PC-3 (cell line): ENCODE measurements at regions not wholly inside any gene's neighbourhood (a gene's known extent, or its start where the extent isn't known, plus 50 kb on each side); places are given as distances from the start of the nearest gene placed in this dataset.

Experiments
- EZH2 ChIP-seq: fragments of 300-600 bp; sonication (generic); IDR thresholded peaks from one replicate; pipeline ENCODE4 v1.6.1; 2017; ENCODE audit warnings: antibody characterized with exemption, mild to moderate bottlenecking, low read length; ENCODE audit not compliant: unreplicated experiment
- TF ChIP-seq, protein P1 (sequence below): fragments of 300-600 bp; sonication (generic); conservative IDR thresholded peaks from 2 replicates; pipeline ENCODE4 v1.5.1; 2017; ENCODE audit warnings: antibody characterized with exemption, low read depth, mild to moderate bottlenecking, low read length

DNA sequence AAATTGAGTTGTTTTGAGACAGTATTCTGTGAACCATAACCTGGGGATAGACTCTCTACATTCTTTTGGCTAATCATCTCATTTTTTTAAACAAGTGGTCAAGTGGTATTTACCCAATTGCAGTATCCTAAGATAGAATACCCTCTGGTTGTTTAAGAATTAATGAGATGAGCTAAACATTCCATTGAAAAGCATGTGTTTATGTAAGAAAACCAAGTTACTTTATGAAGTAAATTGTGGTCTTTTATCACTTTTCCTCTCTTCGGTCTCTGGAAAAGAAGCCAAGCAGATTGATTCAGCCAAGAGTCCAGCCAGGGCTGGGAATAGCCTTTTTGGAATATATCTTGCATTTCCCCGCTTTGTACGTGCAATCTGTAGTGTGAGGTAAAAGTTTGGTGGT lies 185.7 kb upstream of the TOPAZ1 start:
- TF ChIP-seq EZH2 = no peak
- TF ChIP-seq, protein P1, sequence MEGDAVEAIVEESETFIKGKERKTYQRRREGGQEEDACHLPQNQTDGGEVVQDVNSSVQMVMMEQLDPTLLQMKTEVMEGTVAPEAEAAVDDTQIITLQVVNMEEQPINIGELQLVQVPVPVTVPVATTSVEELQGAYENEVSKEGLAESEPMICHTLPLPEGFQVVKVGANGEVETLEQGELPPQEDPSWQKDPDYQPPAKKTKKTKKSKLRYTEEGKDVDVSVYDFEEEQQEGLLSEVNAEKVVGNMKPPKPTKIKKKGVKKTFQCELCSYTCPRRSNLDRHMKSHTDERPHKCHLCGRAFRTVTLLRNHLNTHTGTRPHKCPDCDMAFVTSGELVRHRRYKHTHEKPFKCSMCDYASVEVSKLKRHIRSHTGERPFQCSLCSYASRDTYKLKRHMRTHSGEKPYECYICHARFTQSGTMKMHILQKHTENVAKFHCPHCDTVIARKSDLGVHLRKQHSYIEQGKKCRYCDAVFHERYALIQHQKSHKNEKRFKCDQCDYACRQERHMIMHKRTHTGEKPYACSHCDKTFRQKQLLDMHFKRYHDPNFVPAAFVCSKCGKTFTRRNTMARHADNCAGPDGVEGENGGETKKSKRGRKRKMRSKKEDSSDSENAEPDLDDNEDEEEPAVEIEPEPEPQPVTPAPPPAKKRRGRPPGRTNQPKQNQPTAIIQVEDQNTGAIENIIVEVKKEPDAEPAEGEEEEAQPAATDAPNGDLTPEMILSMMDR = no peak
